ENCODE measurements at regions not wholly inside any gene's neighbourhood (a gene's known extent, or its start where the extent isn't known, plus 50 kb on each side); places are given as distances from the start of the nearest gene placed in this dataset.
A peak's percentile ranks its signal among the peaks of the same experiment; 100 is the strongest.

GRCh38 chr1:25106352-25106751, 126.0 kb downstream of the SYF2 start:
- no CpG with 5 or more reads among the region's 5 CpGs for WGBS, 2 experiments (ENCODE audit: extremely low coverage in 2 of 2, insufficient read length in 1 of 2)
- Histone ChIP-seq H3K4me2 (ENCODE audit: low read depth, low read length) (no peak overlapping the region), H2AK9ac (replicated peaks; ENCODE audit: low read depth, low read length, poor library complexity) (no peak overlapping the region), H3K4ac (ENCODE audit: low read depth, low read length) (no peak overlapping the region), H3K4me1 (ENCODE audit: control insufficient read depth, insufficient read depth, low read length) (0 out of 2 replicates have a peak, but pooled peaks cover 2% of the 10 kb centered on the region), H2AFZ (replicated peaks; ENCODE audit: low read length, poor library complexity) (peak overlapping the region; percentile 32), H4K91ac (ENCODE audit: insufficient read depth, low read depth, low read length) (no peak overlapping the region), H3K14ac (replicated peaks; ENCODE audit: low read depth, low read length) (no peak overlapping the region), H3K56ac (ENCODE audit: extremely low read depth, insufficient read depth, low read length) (no peak overlapping the region), H3K9ac (ENCODE audit: low read depth, low read length) (no peak overlapping the region), H3K79me1 (ENCODE audit: low read depth in 1 of 2, low read length in 2 of 2) (no peaks in the 10 kb centered on the region), H3K9me3 (ENCODE audit: control insufficient read depth, insufficient read depth, low read length) (peaks cover 6% of the 10 kb centered on the region), H3K36me3 (ENCODE audit: control insufficient read depth, insufficient read depth, low read length) (no peaks in the 10 kb centered on the region), H3K4me3 (ENCODE audit: insufficient read depth, low read depth, low read length) (no peak overlapping the region), H4K5ac (ENCODE audit: low read depth, low read length) (no peak overlapping the region), H3K27ac (ENCODE audit: insufficient read depth, low read length) (no peak overlapping the region), H4K8ac (ENCODE audit: low read depth in 2 of 2, low read length in 2 of 2) (no peak overlapping the region), H3K18ac (ENCODE audit: low read depth, low read length) (no peak overlapping the region), H4K20me1 (ENCODE audit: insufficient read depth, low read length) (no peaks in the 10 kb centered on the region), H2BK15ac (ENCODE audit: low read depth, low read length) (no peak overlapping the region), H2BK5ac (ENCODE audit: low read depth, low read length, poor library complexity, severe bottlenecking) (no peak overlapping the region), H2BK20ac (ENCODE audit: low read depth, low read length) (no peak overlapping the region), H3K27me3 (ENCODE audit: control insufficient read depth, insufficient read depth, low read length) (peaks cover 38% of the 10 kb centered on the region), H2AK5ac (ENCODE audit: low read depth, low read length) (no peak overlapping the region; the same call in 1 of the 2 replicates), H3K9me1 (ENCODE audit: insufficient read depth, low read length) (peaks cover 3% of the 10 kb centered on the region; the same call in 1 of the 2 replicates), H2BK120ac (ENCODE audit: low read depth, low read length) (no peak overlapping the region), H3K23ac (ENCODE audit: low read depth, low read length) (no peak overlapping the region)
- CTCF ChIA-PET, result no interaction called here
- dilution Hi-C loops (cut with HindIII; ENCODE audit: low sequenced_read_pairs, unreplicated experiment) (no loop called here), in situ Hi-C loops (cut with MboI; ENCODE audit: low sequenced_read_pairs) (no loop called here), intact Hi-C loops (cut with micrococcal nuclease) (no loop called here)
- no peak for TF ChIP-seq NFE2L2 (IDR thresholded peaks at IDR 0.05; ENCODE audit: low read depth, low read length)
- TF ChIP-seq CHD1 (IDR thresholded peaks at IDR 0.05; ENCODE audit: low read depth, low read length), result no peak
- no peak for TF ChIP-seq RAD21 (IDR thresholded peaks at IDR 0.05; ENCODE audit: low read length)
- TF ChIP-seq POLR2A (IDR thresholded peaks at IDR 0.05; ENCODE audit: low read depth, low read length), result no peak
- no peak for DNase-seq
- no TSS peak for BruUV-seq (replicated peaks)
- POLR2A ChIA-PET (ENCODE audit: unreplicated experiment), result no interaction called here
- ATAC-seq (ENCODE audit: low read depth), result no peak

All from IMR-90 (cell line).